ENCODE measurements at regions not wholly inside any gene's neighbourhood (a gene's known extent, or its start where the extent isn't known, plus 50 kb on each side); places are given as distances from the start of the nearest gene placed in this dataset.
"Not testable (repeated sequence)": the region's sequence is repeated elsewhere in the genome, so short reads cannot be mapped to it uniquely, and the experiment has no call there.

DNA sequence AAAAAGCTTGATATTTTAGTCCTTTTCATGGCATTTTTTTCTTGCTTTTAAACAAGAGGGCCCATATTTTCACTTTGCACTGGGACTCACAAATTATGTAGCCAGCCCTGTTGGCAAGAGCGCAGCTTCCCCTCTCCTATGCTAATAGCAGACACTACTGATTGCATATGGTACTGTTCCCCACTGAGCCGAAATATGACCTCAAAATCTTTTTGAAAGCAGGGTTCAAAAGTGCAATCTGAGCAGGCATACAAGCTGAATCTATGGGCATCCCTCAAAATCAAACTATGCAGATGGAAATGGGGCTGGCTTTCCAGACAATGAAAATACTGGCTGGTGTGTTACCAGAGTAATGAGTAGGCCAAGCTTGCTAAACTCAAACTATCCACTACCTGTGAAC lies 225.2 kb upstream of the SETMAR start:
- DNase-seq = no peak

DNA sequence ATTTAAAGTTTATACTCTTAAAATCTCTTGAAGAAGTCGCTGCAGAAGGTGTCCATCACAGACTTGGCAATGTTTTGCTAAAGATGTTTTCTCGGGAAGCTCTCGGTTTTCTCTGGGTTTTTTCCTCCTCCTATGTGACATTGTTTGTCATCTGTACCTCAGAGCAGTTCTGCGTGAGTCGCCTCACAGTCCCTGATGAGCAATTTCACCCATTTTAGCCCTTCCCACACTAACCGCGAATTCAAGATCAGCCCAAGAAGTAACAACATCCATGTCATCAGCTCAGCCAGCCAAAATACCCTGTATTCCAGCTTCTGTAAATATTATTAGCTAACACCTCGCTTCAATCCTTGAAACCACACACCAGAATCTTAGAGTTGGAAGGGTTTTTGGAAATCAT lies 224.3 kb upstream of the SETMAR start:
- DNase-seq = no peak

DNA sequence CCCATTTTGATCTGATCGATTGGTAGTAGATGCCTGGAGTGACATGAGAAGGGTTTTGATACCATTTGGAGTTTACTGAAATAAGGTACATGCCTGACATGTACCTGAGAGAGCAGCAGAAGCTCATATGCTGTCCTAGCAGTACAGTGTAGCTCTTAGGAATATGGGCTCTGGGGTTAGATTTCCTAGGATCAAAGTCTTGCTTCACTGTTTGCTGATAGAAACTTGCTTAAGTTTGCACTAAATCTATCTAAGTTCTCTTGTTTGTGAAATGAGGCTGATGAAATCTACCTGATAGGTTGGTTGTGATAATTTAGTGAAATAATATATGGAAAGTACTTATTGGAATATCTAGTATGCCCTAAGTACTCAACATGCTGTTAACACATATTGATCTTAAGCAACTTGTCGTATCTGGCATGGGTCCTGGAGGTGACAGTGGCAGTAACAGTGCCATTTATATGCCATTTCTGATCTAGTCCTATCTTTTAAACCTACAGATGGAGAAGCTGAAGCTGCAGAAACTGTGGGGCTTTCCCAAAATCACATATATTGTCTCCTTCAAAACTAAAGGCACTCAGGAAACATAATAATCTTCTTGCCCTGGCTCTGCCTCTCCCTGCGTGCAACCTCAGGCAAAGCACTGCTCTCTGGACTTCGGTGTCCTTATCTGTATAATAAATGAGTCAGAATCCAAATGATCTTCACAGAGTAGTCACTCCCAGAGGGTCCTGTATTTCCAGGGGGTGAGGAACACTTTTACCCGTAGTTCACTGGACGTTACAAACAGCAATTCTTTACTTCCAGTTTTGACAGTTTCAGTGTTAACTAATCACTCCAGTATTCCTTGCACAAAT lies 223.6 kb upstream of the SETMAR start:
- no peak for DNase-seq

DNA sequence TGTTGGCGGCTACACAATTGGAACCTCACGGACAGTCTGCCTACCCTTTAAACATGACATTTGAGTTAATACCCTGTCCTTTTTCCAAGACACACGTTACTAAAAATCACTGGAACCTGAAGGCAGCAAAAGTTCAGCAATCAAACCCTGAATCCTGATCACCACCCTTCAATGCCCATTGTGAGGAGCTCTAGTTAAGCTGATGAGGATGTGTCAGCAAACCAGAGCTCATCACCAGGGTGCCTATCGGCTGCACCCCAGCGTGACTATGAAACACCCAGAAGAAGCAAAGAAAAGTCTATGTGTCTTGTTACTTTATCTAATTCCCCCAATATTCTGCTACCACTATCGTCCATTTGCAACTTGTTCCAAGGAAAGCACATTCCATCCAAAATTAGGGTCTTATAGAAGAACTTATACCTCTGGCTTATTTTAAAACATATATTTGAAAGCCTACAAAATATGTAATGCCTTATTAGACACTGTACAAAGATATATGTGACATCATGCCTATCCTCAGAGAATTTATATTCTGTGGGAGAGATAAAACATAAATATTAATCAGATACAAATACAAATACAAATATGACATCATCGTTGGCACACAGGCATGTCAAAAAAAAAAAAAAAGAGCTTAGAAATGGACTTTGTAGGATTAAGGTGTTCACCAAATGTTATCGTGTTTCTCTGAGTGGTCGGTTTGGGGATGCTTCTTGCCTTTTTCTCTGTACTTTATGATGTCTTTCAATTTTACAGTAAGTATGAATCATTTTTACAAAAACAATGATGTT lies 219.7 kb upstream of the SETMAR start:
- no peak for DNase-seq

DNA sequence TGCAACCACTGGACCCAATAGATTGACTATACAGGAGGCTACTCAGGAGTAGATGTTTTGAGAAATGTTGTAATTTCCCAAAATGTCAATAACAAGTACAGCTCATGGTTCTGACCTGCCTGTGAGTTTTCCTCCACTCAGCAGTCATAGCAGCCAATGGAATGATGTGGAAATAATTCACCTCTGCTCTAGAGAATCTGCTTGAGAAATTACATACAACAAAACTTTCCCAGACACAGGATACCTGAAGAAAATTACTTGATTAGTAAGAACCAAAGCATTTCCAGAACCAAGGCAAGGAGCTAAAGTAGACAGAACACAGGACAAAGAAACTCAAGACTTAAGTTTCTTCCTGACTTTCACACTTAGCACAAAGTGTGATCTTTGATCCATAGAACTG lies 218.9 kb upstream of the SETMAR start:
- DNase-seq = no peak

DNA sequence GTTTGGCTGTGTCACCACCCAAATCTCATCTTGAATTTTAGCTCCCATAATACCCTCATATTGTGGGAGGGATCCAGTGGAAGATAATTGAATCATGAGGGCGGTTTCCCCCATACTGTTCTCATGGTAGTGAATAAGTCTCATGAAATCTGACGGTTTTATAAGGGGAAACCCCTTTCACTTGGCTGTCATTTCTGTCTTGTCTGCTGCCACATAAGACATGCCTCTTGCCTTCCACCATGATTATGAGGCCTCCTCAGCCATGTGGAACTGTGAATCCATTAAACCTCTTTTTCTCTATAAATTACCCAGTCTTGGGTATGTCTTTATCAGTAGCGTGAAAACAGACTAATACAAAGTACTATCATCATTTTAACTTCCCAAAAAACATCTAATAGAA lies 216.5 kb upstream of the SETMAR start:
- not testable (repeated sequence) for DNase-seq

DNA sequence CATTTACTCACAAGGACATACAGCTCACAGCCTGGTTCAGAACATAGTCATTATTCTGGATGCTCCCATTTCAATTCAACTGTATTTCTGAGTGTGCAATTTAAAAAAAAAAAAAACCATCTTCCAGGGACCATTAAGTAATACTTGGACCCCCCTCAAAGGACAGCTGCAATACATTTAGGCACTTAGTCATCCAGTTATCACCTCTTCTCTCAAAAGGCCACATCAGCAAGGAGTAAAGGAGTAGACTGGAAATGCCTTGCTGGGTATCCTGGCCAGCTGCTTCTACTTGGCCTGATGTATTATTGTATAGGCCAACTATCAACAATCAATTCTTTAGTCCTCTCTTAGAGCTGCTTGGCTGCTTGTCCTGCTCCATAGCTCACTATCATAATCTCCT lies 211.4 kb upstream of the SETMAR start:
- DNase-seq = no peak

DNA sequence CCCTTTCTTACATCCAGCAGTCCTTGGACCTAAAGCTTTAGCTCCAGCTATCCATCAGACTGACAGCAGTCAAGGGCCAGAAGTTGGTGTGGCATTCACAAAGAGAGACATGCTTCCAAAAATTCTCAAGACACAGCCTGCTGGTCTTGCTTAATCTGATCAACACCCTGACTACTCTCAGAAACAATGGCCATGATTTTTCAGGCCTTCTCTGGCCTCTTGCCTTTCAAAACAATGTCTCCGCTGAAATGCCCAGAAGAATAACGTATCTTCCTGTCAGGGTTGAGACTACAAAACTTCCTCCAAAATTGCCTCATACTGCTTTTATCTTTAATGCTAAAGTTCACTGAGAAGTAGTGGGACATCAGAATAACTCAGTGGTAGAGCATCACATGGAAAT lies 205.4 kb upstream of the SETMAR start:
- DNase-seq = no peak

DNA sequence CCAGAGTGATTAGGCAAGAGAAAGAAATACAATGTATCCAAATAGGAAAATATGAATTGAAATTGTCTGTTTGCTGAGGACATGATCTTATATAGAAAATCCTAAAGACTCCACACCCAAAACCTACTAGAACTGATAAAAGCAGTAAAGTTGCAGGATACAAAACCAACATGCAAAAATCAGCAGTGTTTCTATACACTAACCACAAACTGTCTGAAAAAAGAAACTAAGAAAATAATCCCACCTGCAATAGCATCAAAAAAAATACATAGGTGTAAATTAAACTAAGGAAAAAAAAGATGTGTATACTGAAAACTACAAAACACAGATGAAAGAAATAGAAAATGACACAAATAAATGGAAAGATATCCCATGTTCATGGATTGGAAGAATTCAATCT lies 203.6 kb upstream of the SETMAR start:
- DNase-seq = no peak

DNA sequence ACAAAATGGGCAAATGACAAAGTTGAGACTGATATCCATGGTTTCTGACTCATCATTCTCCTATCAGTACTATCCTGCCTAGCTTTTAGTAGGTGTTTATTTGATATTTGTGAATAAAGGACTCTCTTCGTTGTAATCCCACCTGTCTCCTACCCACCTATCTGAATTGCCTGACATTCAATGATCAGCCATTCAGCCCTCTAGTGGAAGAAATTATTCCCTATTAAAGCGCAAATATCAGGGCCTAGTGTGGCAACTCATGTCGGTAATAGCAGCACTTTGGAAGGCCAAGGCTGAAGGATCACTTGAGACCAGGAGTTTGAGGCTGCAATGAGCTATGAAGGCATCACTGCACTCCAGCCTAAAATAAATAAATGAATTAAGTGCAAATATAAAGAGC lies 195.7 kb upstream of the SETMAR start:
- DNase-seq = no peak

DNA sequence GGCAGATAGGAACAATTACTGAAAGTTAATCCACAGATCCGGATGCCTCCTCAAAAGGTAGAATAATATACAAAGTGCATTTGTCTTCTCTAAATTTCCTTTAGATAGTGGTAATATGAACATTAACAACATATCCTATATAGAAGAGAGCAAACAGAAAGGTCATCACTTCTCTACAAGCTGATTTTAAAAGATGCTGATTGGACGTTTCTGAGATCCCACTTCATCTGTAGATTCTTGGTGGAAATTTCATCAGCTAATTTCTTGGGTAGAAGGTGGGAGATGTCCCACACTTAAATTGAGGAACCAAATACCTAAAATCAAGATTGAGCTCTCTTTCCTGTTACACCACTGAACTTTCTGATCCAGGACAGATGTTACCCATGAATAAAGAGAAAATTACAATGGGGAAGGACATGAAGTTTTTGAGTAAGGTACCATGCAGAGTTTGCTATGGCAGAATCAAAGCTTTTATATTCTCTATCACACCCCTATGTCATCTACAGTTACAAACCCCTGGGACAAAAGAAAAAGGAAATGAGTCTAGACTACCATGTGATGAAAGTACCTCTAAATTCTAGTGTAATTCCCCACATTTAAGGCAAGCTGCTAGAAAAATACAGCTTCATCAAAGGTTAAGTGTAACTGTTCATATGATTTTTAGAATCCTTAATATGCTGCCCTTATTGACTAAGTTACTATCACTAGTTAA lies 189.2 kb upstream of the SETMAR start:
- DNase-seq = no peak

DNA sequence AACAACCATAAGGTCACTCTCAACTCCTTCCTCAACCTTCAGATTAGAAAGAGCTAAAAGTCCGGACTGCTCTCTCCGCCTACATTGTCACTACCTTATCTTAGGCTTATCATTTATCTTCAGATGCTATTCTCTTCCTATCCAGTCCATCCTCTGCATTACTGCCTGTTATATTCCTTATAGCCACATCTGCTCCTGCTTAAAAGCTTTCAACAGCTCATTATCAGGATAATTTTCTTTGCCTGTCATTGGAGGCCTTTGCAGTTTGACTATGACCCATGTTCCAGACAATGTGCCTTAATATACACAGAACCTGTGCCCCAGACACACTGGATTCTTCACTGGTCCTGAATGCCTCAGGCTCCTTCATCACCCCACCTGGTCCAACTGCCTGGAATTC lies 184.1 kb upstream of the SETMAR start:
- DNase-seq = no peak

DNA sequence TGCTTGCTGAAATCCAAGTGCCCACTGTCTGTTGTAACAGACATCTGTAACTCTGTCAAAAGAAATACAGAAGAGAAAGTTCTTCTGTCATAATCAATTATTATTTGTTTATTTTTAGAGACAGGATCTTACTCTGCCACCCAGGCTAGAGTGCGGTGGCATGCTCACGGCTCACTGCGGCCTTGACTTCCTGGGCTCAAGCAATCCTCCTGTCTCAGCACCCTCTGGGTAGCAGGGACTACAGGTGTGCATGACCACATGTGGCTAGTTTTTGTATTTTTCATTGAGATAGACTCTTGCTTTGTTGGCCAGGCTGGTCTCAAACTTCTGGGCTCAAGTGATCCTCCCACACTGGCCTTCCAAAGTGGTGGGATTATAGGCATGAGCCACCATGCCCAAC lies 177.6 kb upstream of the SETMAR start:
- no peak for DNase-seq

DNA sequence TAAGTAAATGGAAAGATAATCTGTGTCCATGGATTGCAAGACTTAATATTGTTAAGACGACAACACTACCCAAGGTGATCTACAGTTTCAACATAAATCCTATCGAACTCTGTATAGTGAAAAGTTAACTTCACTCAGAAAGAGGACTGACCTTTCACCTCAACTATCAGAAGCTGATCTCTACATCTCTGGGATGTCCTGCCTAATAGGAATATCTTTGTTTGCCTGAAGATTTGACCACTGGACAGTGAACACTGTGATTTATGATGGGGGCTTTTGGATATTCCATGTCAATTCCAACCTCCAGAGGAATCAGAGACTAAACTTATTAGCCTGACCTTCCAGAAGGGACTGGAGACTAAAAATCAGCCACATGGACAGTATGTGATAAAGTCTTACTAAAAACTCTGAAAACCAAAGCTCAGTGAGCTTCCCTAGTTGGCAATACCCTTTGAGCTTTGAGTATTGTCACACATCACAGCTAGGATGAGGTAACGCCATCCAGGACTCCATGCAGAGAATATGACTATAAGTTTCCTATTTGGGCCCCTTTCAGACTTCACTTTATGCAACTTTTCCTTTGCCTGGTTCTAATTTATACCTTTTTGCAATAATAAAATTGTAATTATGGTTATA lies 164.9 kb upstream of the SETMAR start:
- DNase-seq = no peak

DNA sequence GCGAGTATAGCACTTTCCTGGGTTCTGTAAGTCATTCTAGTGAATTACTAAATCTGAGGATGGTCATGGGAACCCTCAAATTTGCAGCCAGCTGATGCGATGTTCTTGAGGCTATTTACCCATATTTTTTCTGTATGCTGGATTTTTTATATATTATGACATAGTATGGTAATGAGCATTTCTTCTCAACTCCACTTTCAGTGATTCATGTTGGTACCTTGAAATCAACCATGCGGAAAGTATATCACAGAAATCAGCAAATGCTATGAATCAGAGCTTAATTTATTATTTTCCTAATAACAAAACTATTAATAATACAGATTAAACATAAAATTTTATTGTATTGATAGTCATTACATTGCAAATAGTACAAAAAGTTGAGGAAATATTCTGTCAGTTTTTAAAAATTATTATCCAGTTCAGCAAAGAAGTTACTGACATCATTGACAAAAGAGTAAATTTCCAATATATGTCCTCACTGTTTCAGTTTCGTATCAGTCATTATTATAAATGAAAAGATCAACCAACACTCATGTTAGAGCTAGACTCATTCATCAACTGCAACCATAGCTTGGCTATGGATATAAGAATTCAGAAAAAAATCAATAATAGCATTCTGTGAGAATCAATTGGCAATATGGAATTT lies 164.3 kb upstream of the SETMAR start:
- no peak for DNase-seq

DNA sequence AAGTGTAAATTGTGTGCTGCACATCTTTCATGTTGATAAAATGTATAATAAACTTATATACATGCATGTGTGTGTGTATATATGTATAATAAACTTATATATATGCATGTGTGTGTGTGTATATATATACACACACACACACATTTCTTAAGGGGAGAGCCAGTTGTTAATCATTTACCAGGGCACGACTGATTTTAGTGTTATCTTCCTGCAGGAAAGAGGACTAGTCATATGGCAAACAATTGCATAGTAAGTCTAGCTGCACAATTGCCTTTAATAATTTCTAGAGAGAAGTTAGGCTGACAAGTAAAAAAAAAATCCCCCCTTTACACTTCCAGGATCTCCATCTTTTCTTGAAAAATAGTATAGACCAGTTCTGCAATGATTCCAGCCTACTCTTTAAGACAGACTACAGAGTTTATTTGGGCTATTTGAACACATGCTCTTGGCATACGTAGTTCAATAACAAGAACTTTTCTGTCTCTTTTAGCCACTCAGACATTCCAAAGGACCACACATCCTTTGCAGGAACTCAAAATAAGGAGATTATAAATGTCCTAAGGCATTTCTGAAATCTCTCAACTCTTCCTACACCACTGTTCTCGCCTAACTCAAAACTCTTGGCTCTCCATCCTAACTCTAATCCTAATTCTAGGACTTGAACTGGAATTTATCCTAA lies 163.6 kb upstream of the SETMAR start:
- no peak for DNase-seq

DNA sequence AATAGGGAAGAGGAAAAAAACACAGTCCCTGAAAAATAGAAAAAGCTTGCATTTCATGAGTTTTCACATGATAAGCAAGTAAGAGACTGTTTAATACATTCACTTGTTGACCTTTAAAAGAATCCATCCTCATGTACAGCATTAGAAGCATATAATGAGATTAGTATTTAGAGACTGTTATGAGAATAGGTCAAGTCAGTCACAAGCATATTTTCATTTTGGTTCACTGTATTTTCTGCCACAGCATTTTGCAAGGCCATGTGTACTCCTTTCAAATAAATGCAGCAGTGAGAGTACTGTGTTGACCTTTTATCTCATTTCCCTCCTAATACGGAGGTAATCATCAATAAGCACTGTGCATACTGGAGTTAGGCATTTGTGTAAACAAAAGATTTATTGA lies 162.2 kb upstream of the SETMAR start:
- DNase-seq = no peak

DNA sequence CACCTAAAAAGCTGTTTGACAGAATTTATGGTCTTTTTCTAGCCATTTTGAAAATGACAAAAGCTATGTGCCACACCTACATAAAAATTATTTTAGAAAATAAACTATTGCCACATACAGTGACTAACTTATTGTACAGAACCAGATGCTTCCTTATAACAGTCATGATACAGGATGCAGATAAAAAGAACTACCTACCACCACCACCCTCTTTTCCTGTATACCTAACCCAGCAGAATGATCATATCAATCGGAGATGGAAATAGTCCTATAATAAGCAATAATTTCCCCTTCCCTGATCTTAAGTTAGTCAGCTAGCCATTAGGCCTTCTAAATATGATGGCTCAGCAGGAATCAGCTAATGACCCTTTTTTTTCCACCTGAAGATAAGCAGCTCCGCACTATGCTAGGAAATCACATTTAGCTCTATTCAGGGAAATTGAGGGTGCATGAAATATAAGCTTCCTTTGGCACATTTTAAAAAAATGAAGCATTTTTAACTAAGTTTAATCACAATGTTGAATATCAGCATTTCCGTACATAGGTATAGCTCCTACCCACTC lies 155.5 kb upstream of the SETMAR start:
- DNase-seq = no peak

DNA sequence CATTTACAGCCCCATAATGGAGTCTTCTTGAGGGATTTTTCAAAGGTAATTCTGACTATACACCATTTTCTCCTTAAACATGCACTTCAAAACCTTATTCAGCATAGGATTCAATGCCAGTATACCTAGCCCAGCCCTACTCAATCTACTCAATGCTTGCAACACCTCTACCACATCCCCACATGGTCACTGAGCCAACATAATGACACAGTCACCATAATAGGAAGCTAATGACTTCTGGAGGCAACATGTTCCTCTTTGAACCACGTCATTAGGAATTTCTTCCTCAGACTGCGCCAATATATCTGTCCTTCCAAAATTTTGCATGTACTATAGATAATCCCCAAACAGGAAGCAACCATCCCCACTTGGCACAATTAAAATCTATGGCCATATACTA lies 153.9 kb upstream of the SETMAR start:
- no peak for DNase-seq

DNA sequence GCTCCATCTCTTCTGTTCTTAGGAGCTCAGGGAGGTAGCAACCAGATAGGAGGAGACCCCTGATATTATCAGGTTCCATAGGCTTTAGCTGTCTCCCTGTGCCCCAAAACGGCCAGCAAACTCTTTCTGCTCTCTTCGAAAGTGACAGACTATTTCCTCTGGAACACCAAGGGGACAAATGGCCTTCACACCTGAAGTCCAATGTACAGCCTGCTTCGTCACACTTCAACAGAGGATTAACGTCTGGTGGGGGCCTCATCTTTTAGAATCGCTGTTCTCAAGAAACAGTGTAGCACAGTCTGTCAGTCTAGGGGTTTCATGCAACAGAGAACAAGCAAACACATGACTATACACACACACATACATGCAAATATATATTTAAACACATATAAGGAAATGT lies 152.4 kb upstream of the SETMAR start:
- no peak for DNase-seq

DNA sequence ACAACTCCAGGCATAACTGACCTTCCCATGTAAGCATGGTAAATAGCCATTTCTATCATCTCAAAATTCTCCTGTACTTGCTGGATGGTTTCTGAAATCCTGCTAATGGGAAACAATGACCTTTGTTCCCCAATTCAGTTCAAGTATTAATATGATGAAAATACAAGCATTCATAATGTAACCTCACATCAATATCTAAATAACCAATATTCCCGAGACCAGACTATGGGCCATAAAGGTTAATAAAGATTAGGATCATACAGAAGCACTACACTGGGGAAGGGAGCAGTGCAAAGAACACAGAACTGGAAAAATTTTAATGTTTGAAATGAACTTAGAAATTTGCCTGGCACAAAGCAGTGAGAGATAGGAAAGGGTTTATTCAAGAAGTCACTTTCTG lies 151.3 kb upstream of the SETMAR start:
- DNase-seq = no peak

DNA sequence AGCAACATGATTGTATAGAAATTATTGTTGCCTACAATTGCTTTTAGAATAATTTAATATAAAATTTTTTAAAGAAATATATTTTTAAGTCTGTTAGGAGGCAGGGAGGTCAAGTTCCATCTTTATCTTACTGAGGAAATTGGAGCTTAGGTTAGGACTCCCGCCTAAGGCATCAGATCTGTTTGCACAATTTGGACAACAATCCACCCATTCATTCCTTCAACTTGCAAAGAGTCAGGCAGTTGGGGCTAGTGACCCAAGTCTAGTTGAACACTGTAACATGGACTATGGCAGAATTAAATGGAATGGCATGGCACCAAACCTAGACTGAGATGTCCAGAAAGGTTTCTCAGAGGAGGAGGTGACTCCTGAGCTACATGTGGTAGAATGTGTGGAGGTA lies 149.4 kb upstream of the SETMAR start:
- DNase-seq = no peak
